Stimulated activated CD8-positive, alpha-beta memory T cell treated with anti-CD3 and anti-CD28 coated beads, Interleukin-15, amount 100 ng/mL, for 48 hours (primary cell): ENCODE measurements at regions not wholly inside any gene's neighbourhood (a gene's known extent, or its start where the extent isn't known, plus 50 kb on each side); places are given as distances from the start of the nearest gene placed in this dataset.
"Not testable (repeated sequence)": the region's sequence is repeated elsewhere in the genome, so short reads cannot be mapped to it uniquely, and the experiment has no call there.

Experiments used
- DNase-seq, 2 donors: peaks; one replicate each; pipeline ENCODE4 v3.0.0-alpha.2; 2020; ENCODE audit warnings: low read depth in 2 of 2

DNA sequence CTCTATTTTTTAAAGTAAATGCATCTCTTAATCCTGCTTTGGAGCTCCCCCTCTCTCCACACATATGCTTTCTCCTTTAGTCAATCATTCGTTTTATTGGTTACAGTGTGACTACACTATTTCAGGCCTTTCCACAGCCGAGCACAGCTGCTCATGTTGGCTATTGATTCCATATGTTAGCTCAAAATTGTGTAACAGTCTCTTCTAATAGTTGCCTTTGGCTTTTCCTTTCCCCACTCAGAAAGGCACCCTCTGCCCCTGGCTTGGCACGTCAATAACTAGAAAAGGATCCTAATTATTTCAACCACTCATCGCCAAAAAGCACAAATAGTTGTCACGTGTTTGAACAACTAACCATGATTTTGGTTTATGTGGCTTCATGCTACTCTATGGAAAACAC is 410.3 kb upstream of the SLC35B3 start:
- no peak for DNase-seq

DNA sequence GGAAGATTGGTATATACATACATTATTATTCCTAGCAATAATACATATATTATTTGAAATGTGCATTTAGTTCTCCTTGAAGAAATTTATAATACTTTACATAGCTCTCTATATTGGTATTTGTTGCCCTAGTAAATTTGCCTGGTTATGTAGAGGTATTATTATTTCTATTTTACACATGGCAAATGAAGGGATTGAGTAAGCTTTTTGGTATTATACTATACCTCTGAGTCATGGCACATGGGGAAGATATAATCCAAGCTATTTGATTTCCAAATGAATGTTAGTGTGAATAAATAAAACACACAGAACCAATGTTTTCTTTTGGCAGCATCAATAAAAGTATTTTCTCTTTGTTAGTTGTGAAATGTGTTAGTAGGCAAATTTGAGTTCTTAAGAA is 409.6 kb upstream of the SLC35B3 start:
- no peak for DNase-seq

DNA sequence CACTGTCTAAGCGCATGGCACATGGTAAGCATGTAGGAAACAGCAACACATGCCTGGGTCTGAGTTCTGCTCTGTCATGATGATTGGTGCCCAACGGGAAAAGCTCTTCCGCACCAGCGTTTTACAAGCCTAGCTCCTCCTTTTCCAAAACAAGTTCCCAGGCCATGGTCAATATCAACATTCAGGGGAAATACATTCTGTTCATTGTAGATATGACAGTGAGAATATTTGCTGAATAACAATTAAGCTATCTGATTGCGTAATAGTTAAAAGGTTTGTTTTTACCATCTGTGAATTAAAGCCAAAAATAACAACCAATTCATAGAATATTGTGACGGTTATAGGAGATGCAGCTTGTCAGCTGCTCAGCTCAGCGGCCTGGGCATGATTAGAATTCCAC is 404.3 kb upstream of the SLC35B3 start:
- DNase-seq = no peak

DNA sequence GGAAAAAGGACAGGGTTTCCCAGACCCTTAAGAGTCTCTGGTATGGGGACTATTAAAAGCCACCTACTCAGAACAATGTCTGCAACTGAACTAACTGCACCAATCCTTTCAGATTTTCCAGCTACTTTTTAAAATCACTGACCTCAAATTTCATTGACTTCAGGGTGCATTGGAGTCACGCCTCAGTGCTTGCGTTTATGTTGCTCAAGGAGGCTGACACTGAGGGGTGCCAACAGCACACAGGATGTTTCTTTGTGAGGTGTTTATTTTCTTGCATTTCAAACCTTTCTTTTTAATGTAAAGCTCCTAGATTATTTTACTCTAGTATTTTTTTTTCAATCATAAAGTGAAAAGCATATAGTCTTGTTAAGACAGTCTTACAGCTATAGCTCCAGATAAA is 402.0 kb upstream of the SLC35B3 start:
- DNase-seq = no peak

DNA sequence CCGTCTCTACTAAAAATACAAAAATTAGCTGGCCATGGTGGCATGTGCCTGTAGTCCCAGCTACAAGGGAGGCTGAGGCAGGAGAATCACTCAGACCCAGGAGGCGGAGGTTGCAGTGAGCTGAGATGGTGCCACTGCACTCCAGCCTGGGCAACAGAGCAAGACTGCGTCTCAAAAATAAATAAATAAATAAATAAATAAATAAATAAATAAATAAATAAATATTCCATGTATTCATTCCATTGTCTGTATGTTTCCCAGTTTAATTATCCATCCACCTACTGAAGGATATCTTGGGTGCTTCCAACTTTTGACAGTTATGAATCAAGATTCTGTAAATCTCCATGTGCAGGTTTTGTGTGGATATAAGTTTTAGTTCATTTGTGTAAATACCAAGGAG is 397.4 kb upstream of the SLC35B3 start:
- not testable (repeated sequence) for DNase-seq

DNA sequence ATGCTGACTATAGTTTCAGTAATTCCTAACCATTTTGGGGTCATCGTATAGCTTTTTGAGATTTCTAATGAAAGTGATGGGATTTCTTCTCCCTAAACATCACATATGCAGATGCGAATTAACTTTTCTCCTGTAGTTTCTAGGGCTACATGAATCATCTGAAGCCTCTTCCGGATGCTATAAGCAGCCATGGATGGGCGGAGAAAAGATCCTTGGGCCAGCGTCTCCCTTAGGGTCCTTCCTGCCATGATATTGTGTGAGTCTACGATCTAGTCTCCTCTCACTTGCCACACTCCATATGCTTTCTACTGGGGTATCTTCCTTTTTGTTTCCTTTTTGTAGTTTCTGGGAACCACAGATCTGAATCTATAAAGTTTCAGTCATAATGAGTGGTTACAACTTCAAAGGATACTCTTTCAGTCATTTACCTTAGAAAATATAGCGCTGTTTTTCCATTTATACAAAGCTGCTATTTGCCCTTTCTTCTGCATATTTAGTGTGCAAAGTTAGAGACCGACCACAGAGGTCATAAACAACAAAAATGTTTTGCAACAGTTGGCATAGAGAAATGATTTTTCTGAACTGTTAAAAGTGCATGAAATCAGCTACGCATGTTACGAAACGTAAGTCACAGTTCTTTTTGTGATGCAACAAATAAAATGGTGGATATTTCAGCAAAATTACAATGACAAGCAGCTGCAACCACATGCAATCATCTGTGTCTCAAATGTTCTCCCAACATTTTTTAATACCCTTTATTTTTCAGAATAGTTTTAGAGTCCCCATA is 396.2 kb upstream of the SLC35B3 start:
- DNase-seq = no peak

DNA sequence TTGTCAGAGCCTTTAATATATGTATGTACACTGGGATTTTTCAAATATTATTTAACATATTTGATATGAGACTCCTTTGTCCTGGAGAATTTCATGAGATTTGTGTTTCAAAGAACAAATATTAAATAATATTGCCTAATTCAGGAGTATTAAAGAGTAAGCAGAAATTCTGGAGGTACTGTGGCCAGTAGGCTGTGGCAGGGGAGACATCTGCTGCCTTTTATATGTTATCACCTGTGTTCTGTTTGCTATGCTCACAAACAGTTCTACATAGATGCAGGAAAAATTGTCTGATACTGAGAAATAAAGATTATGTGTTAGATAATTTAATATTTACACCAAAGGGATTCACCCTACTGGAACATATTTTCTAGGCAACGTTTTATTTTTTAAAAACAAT is 395.4 kb upstream of the SLC35B3 start:
- DNase-seq = no peak

DNA sequence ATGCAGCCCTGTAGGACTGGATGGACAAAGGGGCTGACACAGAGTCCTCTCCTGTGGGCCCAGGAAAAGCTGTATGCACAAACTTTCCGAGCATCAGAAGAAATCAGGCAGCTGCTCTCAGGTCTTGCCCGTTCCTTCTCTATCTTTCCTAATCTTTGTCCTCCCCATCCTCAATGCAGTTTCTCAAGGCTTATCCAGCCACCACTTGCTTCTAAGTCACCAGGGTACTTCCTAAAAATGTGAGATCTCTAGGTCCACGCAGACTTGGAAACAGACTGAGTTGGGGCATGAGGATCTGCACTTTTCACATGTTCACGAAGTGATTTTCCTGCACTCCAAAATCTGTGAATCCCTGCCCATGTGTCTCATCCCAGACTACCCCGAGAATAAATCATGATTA is 394.5 kb upstream of the SLC35B3 start:
- no peak for DNase-seq

DNA sequence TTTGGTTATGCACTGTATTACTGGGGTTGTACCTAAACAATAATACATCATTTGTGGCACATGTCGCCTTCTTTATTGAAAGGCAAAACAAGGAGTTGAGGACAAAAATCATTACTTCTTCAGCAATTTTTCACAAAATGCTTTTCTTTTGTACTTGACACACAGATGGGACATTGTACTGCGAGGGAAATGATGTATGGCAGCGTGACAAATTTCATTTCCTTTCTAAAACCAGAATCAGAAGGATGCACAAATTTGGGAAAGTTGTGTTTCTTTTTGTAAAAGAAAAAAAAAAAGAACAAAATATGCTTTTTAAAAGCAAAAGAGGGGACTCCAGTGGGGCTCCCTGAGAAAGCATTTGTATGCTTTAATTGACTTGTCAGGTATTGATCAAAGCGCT is 394.0 kb upstream of the SLC35B3 start:
- no peak for DNase-seq

DNA sequence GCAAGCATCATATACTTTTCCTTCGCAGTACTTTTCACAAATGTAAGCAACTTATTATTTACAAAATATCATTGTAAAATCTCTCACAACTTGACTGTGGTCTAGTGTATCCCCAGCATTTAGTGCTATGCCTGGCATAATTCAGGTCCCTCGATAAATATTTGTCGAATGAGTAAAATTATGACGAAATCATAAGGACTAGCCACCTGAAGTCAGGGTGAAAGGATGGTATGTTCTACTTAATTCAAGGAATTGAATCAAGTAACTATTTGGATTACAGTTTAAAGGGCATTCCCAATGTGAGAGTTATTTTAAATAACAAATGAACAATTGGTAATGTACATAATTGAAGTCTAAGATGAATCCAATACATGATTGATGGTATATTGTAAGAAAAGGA is 393.0 kb upstream of the SLC35B3 start:
- DNase-seq = no peak

DNA sequence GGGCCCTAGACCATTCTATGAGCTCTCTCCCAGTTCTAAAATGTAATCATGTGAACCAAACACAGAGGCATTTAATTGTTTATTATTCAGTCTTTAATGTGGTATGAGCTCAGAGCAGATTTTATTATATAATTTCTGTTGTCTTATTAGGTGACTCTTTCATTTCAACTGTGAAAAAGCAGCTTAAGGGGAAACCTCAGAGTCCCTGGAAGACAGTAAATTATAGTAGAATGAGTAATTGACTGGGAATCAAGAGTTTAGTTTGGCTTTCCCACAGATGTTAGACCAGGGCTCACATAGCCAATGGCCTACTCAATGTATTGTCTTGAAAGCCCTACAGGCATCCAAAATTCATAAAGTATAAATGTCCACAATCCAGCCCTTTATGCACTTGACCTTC is 390.4 kb upstream of the SLC35B3 start:
- DNase-seq = no peak

DNA sequence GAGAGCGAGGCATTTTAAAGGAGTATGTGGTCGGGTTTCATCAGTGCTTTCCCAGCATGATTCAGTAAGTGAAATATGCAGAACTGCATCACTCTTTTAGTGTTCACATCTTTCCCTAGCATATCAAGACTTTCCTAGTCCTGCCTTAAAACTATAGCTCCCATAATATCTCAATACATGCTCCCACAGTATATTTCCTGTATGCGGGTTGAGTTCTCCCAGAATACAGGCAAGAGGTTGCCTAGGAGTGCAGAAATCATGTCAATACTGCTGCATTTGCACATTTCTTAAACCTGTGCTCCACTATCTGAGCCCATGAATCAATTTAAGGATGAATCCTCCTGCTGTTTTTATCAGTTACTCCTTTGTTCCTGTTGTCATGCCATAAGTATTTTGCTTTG is 386.6 kb upstream of the SLC35B3 start:
- no peak for DNase-seq

DNA sequence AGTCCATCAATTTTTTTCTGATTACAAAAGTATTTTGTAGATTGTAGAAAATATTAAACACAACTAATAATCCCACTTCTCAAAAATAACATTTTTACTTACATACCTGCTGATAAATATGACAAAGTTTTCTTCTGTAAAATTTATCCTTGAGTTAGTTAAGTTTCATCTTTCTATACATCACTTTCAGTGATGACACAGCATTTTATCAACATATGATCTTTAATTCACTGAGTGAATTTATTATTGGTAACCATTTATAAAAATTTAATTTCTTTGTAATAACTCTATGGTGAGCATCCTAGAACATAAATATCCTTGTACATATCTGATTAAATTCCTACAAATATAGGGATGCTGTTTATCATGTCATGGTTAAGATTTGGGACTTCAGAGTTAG is 385.0 kb upstream of the SLC35B3 start:
- no peak for DNase-seq

DNA sequence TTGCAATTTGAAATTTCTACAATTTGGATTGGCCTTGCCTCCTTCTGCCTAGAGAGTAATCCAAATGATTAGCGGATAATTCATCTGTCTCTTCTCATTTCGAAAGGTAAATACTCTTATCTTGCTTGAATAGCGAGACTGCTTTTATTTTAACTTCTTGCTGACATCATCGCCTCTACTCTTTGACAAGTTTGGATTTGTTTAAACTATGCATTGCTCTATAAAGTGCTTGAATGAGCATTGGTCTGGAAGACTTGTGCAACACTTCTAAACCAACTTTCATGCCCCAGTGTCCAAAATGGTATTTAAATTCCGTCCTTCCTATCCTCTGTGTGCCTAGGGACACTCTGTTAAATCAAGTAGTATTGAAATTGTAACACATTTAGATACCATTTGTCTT is 384.1 kb upstream of the SLC35B3 start:
- no peak for DNase-seq

DNA sequence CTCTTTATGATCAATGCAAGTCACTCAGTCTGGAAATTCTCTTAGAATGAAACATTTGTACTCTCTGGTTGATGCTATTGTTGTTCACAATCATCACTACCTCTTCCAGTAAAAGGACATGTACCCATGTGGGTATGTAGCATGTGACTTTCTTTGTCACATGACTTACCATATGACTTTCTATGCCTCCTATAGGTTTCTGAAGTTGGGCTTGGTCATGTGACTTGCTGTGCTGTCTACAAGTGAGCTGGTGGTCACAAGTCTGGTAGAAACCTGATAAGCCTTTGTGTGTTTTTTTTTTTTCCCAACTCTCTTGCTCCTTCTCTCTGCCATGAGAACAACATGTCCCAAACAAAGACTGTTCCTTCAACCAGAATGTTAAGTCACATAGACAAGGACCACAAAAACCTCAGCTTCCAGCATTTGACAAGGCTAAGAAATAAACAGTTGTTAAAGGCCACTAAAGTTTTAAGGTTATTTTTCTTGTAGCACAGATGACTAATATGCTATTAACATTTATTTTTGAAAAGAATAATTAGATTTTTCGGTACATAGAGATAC is 379.2 kb upstream of the SLC35B3 start:
- no peak for DNase-seq

DNA sequence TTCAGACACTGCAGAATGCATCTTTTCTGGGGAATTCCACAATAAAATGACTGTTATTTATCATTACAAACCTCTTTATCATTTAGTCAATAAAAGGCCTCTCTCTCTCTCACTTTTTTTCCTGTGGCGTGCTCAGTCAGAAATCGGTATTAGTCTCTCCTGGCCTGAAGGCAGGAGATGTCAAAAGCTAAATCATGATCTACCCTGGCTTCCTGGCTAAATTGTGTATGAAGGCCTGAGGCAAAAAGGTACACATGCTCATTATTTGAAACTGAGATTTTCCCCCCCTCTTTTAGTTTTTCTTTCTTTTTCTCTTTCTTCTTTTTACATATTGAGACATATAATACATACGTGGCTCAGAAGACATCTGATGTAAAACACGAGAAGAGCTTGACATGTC is 375.0 kb upstream of the SLC35B3 start:
- no peak for DNase-seq

DNA sequence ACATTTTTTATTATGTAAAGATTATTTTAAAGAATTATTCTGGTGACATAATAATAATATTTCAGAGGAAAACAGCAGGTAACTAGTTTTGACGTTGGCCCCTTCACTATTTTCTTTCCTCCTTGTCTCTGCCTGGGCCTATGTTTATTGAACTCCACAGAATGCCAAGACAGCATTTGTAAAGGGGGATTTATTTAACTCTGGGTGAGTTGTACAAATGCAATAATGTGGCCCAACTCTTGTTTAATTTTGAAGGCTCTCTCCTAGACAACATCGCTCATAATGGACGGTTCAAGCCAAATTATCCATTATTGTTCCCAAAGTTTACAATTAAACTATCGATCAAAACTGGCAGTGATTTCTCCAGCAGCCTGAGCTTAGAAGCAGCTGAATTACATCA is 374.3 kb upstream of the SLC35B3 start:
- DNase-seq = no peak

DNA sequence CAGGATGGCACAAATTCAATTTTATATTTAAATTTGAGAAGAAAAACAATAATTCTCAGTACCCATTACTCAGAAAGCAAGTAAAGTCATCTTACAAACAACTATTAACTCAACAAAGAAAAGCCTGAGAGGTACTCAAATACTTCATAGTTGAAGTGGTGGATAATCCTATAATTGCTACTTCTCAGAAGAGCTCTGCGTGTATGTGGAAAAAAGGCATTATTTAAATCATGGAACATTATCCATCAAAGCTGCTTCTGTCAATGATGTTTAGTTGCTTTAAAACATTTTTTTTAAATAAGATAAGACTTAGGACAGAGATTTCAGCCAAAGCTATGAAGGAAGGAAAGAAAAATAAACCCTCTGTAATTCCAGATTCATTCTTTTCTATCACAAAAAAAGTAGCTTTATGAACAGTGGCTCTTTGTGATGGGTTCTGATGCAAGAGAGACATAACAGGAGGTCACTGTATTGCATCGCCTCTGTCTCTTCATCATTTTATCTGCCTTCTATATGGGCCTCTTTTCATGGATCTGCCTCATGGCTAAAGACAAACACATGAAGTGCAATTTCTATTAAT is 367.9 kb upstream of the SLC35B3 start:
- DNase-seq = no peak

DNA sequence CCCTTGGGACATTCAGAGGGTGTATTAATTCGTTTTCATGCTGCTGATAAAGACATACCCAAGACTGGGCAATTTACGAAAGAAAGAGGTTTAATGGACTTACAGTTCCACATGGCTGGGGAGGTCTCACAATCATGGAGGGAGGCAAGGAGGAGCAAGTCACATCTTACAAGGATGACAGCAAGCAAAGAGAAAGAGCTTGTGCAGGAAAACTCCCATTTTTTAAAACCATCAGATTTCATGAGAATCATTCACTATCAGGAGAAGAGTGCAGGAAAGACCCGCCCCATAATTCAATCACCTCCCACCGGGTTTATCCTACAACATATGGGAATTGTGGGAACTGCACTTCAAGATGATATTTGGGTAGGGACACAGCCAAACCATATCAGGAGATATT is 367.1 kb upstream of the SLC35B3 start:
- not testable (repeated sequence) for DNase-seq

DNA sequence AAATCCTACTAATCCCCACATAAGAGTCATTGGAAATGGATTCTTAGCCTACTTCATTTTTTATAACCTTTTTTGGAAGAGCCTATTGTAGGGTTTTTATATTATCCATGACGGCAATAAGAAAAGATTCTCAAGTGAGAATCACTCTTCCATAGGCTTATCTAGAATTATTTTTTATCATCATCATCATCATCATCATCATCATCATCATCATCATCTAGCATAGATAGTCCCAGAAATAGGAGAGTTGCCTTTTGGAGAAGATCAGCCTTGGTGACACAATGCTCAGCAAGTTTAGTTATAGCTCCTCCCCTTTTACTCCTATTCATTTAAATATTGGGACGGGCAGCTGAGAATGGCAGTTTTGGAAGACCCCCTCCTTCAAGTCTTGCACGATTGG is 359.1 kb upstream of the SLC35B3 start:
- DNase-seq = no peak

DNA sequence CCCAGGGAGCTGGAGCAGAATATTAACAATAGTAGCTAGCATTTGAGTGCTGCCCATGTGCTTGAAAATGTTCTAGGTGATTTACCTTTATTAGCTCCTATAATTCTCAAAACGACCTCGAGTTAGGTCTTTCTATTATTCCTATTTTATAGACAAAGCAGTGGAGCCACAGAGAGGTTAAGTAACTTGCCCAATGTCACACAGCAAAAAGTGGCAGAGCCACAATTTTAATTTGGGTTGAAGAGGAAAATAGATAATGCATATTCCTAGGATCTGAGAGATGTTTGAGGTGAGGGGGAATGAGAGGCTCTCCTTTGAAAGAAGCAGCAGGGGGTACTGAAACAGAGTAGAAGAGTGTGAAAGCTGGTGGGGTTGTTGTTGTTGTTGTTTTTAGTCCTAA is 354.5 kb upstream of the SLC35B3 start:
- DNase-seq = no peak

DNA sequence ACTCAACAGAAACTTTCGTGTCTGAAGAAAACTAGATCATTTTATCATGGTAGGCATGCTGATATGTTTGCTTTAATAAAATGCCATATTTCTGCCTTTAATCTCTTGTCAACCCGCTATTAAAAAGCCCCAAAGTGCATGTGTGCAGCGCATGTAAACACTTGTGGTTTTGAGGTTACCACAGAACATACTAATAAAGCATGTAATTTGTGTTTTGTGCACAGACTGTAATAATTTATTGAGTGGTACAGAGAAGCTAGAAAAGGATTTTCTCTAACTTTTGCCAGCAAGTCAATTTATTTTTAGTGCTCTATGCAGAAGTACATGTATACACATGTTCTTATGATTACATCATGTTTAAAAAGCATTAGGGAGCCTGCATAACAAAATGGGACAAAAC is 349.9 kb upstream of the SLC35B3 start:
- DNase-seq = no peak

DNA sequence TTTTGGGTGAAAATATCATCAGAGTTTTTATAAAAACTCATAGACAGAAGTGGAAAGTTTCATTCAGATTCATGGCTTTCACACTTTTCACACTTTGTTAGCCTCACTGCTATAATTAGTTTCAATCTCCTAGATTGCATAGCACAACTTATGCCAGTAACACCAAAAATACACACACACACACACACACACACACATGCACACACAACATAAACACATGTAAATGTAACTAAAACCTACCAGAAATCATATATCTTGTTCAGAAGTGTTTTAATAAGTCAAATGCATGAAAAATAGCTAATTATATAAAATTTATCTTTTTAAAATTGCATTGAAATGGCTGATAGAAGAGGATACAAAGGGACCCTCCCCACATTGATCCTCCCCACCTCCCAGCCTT is 347.8 kb upstream of the SLC35B3 start:
- DNase-seq = no peak

DNA sequence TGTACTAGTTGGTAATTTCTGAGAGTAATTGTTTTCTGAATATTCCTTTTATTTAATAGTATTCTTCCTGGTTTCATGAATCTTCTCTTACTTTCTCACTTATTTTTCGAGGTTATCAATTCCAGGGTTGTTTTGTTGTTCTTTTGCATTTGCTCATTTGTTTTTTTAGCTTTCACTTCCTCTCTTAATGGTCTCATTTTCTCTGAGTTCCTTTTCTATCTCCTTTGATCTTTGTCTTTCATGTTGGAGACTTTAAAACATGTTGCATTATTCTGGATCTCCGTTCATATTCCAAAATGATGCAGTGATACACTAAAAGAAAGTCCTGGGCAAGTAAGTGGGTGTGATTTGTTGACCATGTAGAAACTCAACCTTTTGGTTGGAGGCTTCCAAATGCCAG is 345.3 kb upstream of the SLC35B3 start:
- no peak for DNase-seq
